Peyer's patch (tissue), 4 donors: ENCODE measurements at regions not wholly inside any gene's neighbourhood (a gene's known extent, or its start where the extent isn't known, plus 50 kb on each side); places are given as distances from the start of the nearest gene placed in this dataset.
A peak's percentile ranks its signal among the peaks of the same experiment; 100 is the strongest.

Experiments used
- DNase-seq, 3 donors: peaks; one replicate each; pipeline ENCODE4 v3.0.0-alpha.2; 2017 to 2019
- H3K27ac ChIP-seq, 4 donors: fragments of 200-600 bp; sonication (generic); one replicate each; pipeline ENCODE4 v1.5.1; 2016 to 2019
- H3K27me3 ChIP-seq, 2 donors: fragments of 200-600 bp; sonication (generic); one replicate each; pipeline ENCODE4 v1.5.1; 2019
- H3K36me3 ChIP-seq, 3 donors: fragments of 200-600 bp; sonication (generic); one replicate each; pipeline ENCODE4 v1.5.1; 2016 to 2019
- H3K4me1 ChIP-seq, 4 donors: fragments of 200-600 bp; sonication (generic); one replicate each; pipeline ENCODE4 v1.5.1; 2016 to 2019
- H3K4me3 ChIP-seq, 4 donors: fragments of 200-600 bp; sonication (generic); 1 replicate in 3 of 4; 2 replicates in 1 of 4; pipeline ENCODE4 v1.5.1; 2016 to 2019; ENCODE audit warnings: mild to moderate bottlenecking in 1 of 4
- H3K9me3 ChIP-seq, 4 donors: fragments of 200-600 bp; sonication (generic); one replicate each; pipeline ENCODE4 v1.5.1; 2016 to 2019; ENCODE audit warnings: mild to moderate bottlenecking in 1 of 4
- POLR2A ChIP-seq, 2 donors: fragments of 450-650 bp; IDR thresholded peaks; one replicate each; pipeline ENCODE4 v1.5.1; 2017; ENCODE audit warnings: antibody characterized with exemption in 2 of 2, mild to moderate bottlenecking in 2 of 2, moderate library complexity in 2 of 2
- TF ChIP-seq, protein P1 (sequence below), 6 experiments: fragments of 450-650 bp in 4 of 6; fragments of 200-600 bp in 2 of 6; sonication (generic) in 1 of 6; IDR thresholded peaks; one replicate each; pipeline ENCODE4 v1.5.1; 2017 to 2019; ENCODE audit warnings: antibody characterized with exemption in 6 of 6, mild to moderate bottlenecking in 3 of 6, moderate library complexity in 1 of 6

GRCh38 chrX:68922013-68922412, 93.2 kb downstream of the EFNB1 start:
- Histone ChIP-seq H3K4me3 (no peak overlapping the region), H3K9me3 (no peaks in the 10 kb centered on the region), H3K27me3 (no peaks in the 10 kb centered on the region), H3K4me1 (no peaks in the 10 kb centered on the region), H3K27ac (no peak overlapping the region), H3K36me3 (no peaks in the 10 kb centered on the region)
- TF ChIP-seq, protein P1, sequence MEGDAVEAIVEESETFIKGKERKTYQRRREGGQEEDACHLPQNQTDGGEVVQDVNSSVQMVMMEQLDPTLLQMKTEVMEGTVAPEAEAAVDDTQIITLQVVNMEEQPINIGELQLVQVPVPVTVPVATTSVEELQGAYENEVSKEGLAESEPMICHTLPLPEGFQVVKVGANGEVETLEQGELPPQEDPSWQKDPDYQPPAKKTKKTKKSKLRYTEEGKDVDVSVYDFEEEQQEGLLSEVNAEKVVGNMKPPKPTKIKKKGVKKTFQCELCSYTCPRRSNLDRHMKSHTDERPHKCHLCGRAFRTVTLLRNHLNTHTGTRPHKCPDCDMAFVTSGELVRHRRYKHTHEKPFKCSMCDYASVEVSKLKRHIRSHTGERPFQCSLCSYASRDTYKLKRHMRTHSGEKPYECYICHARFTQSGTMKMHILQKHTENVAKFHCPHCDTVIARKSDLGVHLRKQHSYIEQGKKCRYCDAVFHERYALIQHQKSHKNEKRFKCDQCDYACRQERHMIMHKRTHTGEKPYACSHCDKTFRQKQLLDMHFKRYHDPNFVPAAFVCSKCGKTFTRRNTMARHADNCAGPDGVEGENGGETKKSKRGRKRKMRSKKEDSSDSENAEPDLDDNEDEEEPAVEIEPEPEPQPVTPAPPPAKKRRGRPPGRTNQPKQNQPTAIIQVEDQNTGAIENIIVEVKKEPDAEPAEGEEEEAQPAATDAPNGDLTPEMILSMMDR (IDR thresholded peaks at IDR 0.05), result no peak
- no peak for TF ChIP-seq POLR2A (IDR thresholded peaks at IDR 0.05)
- no peak for DNase-seq

- Histone ChIP-seq H3K4me1 (no peaks in the 10 kb centered on the region), H3K4me3 (no peak overlapping the region), H3K27me3 (no peaks in the 10 kb centered on the region), H3K9me3 (no peaks in the 10 kb centered on the region), H3K27ac (no peak overlapping the region), H3K36me3 (no peaks in the 10 kb centered on the region)
- no peak for DNase-seq
- no peak for TF ChIP-seq POLR2A (IDR thresholded peaks at IDR 0.05)
- TF ChIP-seq, protein P1 (IDR thresholded peaks at IDR 0.05), result no peak
Measured at GRCh38 chrX:68920561-68920960, 91.7 kb downstream of the EFNB1 start.

DNA sequence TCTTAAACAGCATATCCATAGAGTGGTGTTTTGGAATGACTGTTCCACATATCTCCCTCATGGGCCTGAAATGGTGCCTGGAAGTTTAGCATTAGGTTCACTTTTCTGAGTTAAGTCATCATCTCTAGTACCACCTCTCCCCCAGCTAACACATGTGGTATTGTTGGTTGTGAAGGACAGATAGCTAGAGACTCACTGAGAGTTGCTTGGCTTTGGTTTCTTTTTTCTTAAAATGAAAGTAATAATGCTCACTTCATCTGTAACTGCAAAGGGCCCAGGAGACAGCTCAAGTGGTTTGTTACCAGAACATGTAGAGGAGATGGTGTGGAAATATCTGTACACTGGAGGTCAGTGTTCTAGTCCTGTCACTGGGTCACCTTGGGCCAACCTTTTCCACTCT, 90.9 kb downstream of the EFNB1 start:
- Histone ChIP-seq H3K9me3 (no peaks in the 10 kb centered on the region), H3K4me1 (no peaks in the 10 kb centered on the region), H3K27ac (no peak overlapping the region), H3K36me3 (no peaks in the 10 kb centered on the region), H3K27me3 (no peaks in the 10 kb centered on the region), H3K4me3 (no peak overlapping the region)
- TF ChIP-seq, protein P1 (IDR thresholded peaks at IDR 0.05), result no peak
- no peak for TF ChIP-seq POLR2A (IDR thresholded peaks at IDR 0.05)
- DNase-seq, result no peak

DNA sequence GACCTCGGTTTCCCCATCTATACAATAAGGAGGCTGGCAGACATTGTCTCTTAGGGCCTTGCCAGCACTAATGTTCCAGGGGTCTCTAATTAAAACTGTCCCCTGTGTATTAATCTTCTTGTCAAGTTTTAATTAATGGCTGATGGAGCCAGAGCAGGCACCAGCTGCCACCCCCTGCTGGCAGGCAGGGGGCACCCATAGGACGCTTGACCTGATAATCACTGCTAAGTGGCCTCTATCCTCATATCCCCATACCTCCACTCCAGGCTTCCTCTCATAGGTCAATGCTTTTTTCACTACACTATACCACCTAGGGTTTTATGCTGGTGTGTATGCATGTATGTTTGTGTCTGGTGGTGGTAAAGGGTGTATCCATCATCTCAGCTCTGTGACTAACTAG, 89.4 kb downstream of the EFNB1 start:
- Histone ChIP-seq H3K27ac (no peak overlapping the region), H3K27me3 (no peaks in the 10 kb centered on the region), H3K9me3 (no peaks in the 10 kb centered on the region), H3K36me3 (no peaks in the 10 kb centered on the region), H3K4me1 (no peaks in the 10 kb centered on the region), H3K4me3 (no peak overlapping the region)
- TF ChIP-seq POLR2A (IDR thresholded peaks at IDR 0.05), result no peak
- TF ChIP-seq, protein P1 (IDR thresholded peaks at IDR 0.05), result peak in 1 of 6 experiments; percentile 21
- no peak for DNase-seq

- DNase-seq, result no peak
- TF ChIP-seq, protein P1 (IDR thresholded peaks at IDR 0.05), result no peak
- TF ChIP-seq POLR2A (IDR thresholded peaks at IDR 0.05), result no peak
- H3K36me3 ChIP-seq, result no peaks in the 10 kb centered on the region
- H3K27ac ChIP-seq, result no peak overlapping the region
- H3K27me3 ChIP-seq, result no peaks in the 10 kb centered on the region
- no peak overlapping the region for H3K4me3 ChIP-seq
- no peaks in the 10 kb centered on the region for H3K4me1 ChIP-seq
- no peaks in the 10 kb centered on the region for H3K9me3 ChIP-seq
Measured at GRCh38 chrX:68917799-68918198, 89.0 kb downstream of the EFNB1 start.

DNA sequence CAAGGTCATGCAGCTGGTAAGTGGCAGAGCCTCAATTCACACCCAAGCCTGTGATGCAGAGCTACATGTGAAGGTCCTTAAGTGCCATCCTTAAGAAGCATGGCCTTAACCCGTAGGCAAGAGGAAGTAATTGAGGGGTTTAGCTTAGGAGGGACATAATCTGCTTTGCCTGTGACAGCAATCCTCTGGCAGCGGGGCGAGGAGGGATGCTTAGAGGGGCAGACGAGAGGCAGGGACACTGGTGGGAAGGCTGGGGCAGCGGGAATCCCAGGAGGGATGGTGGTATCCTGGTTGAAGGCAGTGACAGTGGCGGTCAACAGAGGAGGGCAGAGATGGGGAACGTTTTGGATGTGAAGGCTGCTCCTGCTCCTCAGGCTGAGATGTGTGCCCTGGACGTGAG, 88.1 kb downstream of the EFNB1 start:
- Histone ChIP-seq H3K27ac (no peak overlapping the region), H3K4me1 (no peaks in the 10 kb centered on the region), H3K9me3 (no peaks in the 10 kb centered on the region), H3K36me3 (no peaks in the 10 kb centered on the region), H3K27me3 (no peaks in the 10 kb centered on the region), H3K4me3 (no peak overlapping the region)
- TF ChIP-seq, protein P1 (IDR thresholded peaks at IDR 0.05), result no peak
- no peak for TF ChIP-seq POLR2A (IDR thresholded peaks at IDR 0.05)
- DNase-seq, result no peak
